HEK293T (cell line): ENCODE measurements at regions not wholly inside any gene's neighbourhood (a gene's known extent, or its start where the extent isn't known, plus 50 kb on each side); places are given as distances from the start of the nearest gene placed in this dataset.

Experiments used
- CTCF ChIA-PET: fragments of 350-600 bp; formaldehyde crosslinking; extraction: SDS; loops from one replicate; lab custom pipeline; 2021; ENCODE audit warnings: antibody characterized with exemption, inconsistent platforms; lab: Yijun Ruan, JAX
- POLR2A ChIA-PET: fragments of 350-600 bp; formaldehyde crosslinking; extraction: SDS; loops from one replicate; lab custom pipeline; 2020; ENCODE audit warnings: antibody characterized with exemption, inconsistent platforms; lab: Yijun Ruan, JAX
- DNase-seq: peaks from one replicate; pipeline ENCODE4 v3.0.0; 2012; ENCODE audit warnings: mixed read lengths; ENCODE audit errors: extremely low spot score
- ARNT ChIP-seq: fragments of 450-650 bp; IDR thresholded peaks from 2 replicates; pipeline ENCODE4 v1.6.1; 2017; ENCODE audit warnings: mild to moderate bottlenecking
- BHLHE40 ChIP-seq: fragments of 450-650 bp; IDR thresholded peaks from 2 replicates; pipeline ENCODE4 v1.6.1; 2016; ENCODE audit warnings: mild to moderate bottlenecking, moderate library complexity, borderline replicate concordance
- CTBP1 ChIP-seq: fragments of 450-650 bp; IDR thresholded peaks from 2 replicates; pipeline ENCODE4 v1.6.1; 2016; ENCODE audit warnings: borderline replicate concordance
- ELF4 ChIP-seq: fragments of 450-650 bp; IDR thresholded peaks from 2 replicates; pipeline ENCODE4 v1.6.1; 2017; ENCODE audit warnings: antibody characterized with exemption
- FOXA1 ChIP-seq: fragments of 450-650 bp; IDR thresholded peaks from 2 replicates; pipeline ENCODE4 v1.6.1; 2016; ENCODE audit warnings: mild to moderate bottlenecking
- FOXK2 ChIP-seq: fragments of 450-650 bp; IDR thresholded peaks from 2 replicates; pipeline ENCODE4 v1.6.1; 2016; ENCODE audit warnings: mild to moderate bottlenecking
- FOXM1 ChIP-seq: fragments of 450-650 bp; IDR thresholded peaks from 2 replicates; pipeline ENCODE4 v1.6.1; 2017; ENCODE audit warnings: mild to moderate bottlenecking, borderline replicate concordance
- HDGF ChIP-seq: fragments of 450-650 bp; IDR thresholded peaks from 2 replicates; pipeline ENCODE4 v1.6.1; 2017; ENCODE audit warnings: antibody characterized with exemption, borderline replicate concordance
- L3MBTL2 ChIP-seq: fragments of 450-650 bp; conservative IDR thresholded peaks from 2 replicates; pipeline ENCODE4 v1.6.1; 2016; ENCODE audit warnings: mild to moderate bottlenecking
- LEF1 ChIP-seq: fragments of 450-650 bp; IDR thresholded peaks from 2 replicates; pipeline ENCODE4 v1.6.1; 2017; ENCODE audit warnings: mild to moderate bottlenecking, borderline replicate concordance
- NFRKB ChIP-seq: fragments of 450-650 bp; IDR thresholded peaks from 2 replicates; pipeline ENCODE4 v1.6.1; 2016; ENCODE audit warnings: mild to moderate bottlenecking, moderate library complexity
- PKNOX1 ChIP-seq: fragments of 450-650 bp; IDR thresholded peaks from 2 replicates; pipeline ENCODE4 v1.6.1; 2016
- SP1 ChIP-seq: fragments of 450-650 bp; IDR thresholded peaks from 2 replicates; pipeline ENCODE4 v1.6.1; 2017
- SUZ12 ChIP-seq: fragments of 450-650 bp; IDR thresholded peaks from 2 replicates; pipeline ENCODE4 v1.6.1; 2016; ENCODE audit warnings: mild to moderate bottlenecking
- TARDBP ChIP-seq: fragments of 450-650 bp; IDR thresholded peaks from 2 replicates; pipeline ENCODE4 v1.6.1; 2016
- ZNF384 ChIP-seq: fragments of 450-650 bp; IDR thresholded peaks from 2 replicates; pipeline ENCODE4 v1.6.1; 2016

GRCh38 chr5:71891856-71892255 is 172.8 kb downstream of the CARTPT start:
- POLR2A ChIA-PET: no interaction called here
- TF ChIP-seq BHLHE40 (no peak), NFRKB (no peak), FOXK2 (no peak), SUZ12 (no peak)
- DNase-seq: no peak
- CTCF ChIA-PET: no interaction called here

- ChIA-PET POLR2A (no interaction called here), CTCF (no interaction called here)
- TF ChIP-seq TARDBP (no peak), FOXA1 (no peak), L3MBTL2 (no peak), CTBP1 (no peak), PKNOX1 (peak; percentile 48), BHLHE40 (no peak), NFRKB (no peak), ARNT (no peak)
Measured at GRCh38 chr5:71892641-71893365, 173.7 kb downstream of the CARTPT start.

GRCh38 chr5:71893451-71893850 is 174.4 kb downstream of the CARTPT start:
- ChIA-PET CTCF (no interaction called here), POLR2A (interaction anchor here (1.7 kb wide), 1 partner anchor 10 kb away, joined by 4 read pairs; no protein-coding TSS in a partner anchor)
- DNase-seq: no peak
- no peak for TF ChIP-seq ARNT
- no peak for TF ChIP-seq BHLHE40
- TF ChIP-seq L3MBTL2: no peak
- no peak for TF ChIP-seq ZNF384
- TF ChIP-seq FOXA1: no peak
- TF ChIP-seq TARDBP: no peak
- TF ChIP-seq PKNOX1: no peak
- no peak for TF ChIP-seq FOXK2
- no peak for TF ChIP-seq ELF4
- TF ChIP-seq HDGF: no peak
- no peak for TF ChIP-seq FOXM1
- TF ChIP-seq SP1: no peak
- TF ChIP-seq SUZ12: no peak
- TF ChIP-seq CTBP1: no peak
- no peak for TF ChIP-seq NFRKB
- TF ChIP-seq LEF1: no peak

More at GRCh38 chr5:71892641-71893365, 173.7 kb downstream of the CARTPT start:
- no peak for DNase-seq

GRCh38 chr5:71894091-71894490 is 175.0 kb downstream of the CARTPT start:
- DNase-seq: no peak
- TF ChIP-seq NFRKB (no peak), ARNT (no peak), HDGF (no peak), ELF4 (no peak), CTBP1 (no peak)
- CTCF ChIA-PET: no interaction called here
- POLR2A ChIA-PET: interaction anchor here (1.7 kb wide), 1 partner anchor 10 kb away, joined by 4 read pairs; no protein-coding TSS in a partner anchor

GRCh38 chr5:71895546-71895945 is 176.5 kb downstream of the CARTPT start:
- ChIA-PET POLR2A (no interaction called here), CTCF (no interaction called here)
- no peak for DNase-seq
- TF ChIP-seq NFRKB (no peak), L3MBTL2 (no peak), SUZ12 (no peak), ELF4 (no peak), FOXK2 (no peak)

GRCh38 chr5:71899865-71900342 is 180.8 kb downstream of the CARTPT start:
- POLR2A ChIA-PET: no interaction called here
- no peak for TF ChIP-seq BHLHE40
- TF ChIP-seq HDGF: no peak
- TF ChIP-seq ZNF384: no peak
- no peak for TF ChIP-seq FOXK2
- no peak for TF ChIP-seq FOXM1
- no peak for TF ChIP-seq ARNT
- TF ChIP-seq CTBP1: no peak
- no peak for TF ChIP-seq L3MBTL2
- DNase-seq: no peak
- CTCF ChIA-PET: no interaction called here

GRCh38 chr5:71903808-71904207 is 184.7 kb downstream of the CARTPT start:
- DNase-seq: no peak
- ChIA-PET CTCF (no interaction called here), POLR2A (interaction anchor here (1.3 kb wide), 1 partner anchor 9 kb away, joined by 4 read pairs; no protein-coding TSS in a partner anchor)
- TF ChIP-seq TARDBP (no peak), ZNF384 (no peak)

GRCh38 chr5:71904852-71905251 is 185.8 kb downstream of the CARTPT start:
- TF ChIP-seq ELF4: no peak
- no peak for TF ChIP-seq ARNT
- POLR2A ChIA-PET: no interaction called here
- DNase-seq: no peak
- CTCF ChIA-PET: no interaction called here
